Iris pigment epithelial cell (primary cell): ENCODE measurements at regions not wholly inside any gene's neighbourhood (a gene's known extent, or its start where the extent isn't known, plus 50 kb on each side); places are given as distances from the start of the nearest gene placed in this dataset.

Experiments
- DNase-seq: peaks from one replicate; pipeline ENCODE4 v3.0.0-alpha.2; 2011; ENCODE audit warnings: low read depth

- no peak for DNase-seq
These were observed 707.2 kb upstream of the LRFN5 start for GRCh38 chr14:40899435-40899834.

- DNase-seq, result no peak
These were observed 711.8 kb upstream of the LRFN5 start for GRCh38 chr14:40894846-40895245.

DNA sequence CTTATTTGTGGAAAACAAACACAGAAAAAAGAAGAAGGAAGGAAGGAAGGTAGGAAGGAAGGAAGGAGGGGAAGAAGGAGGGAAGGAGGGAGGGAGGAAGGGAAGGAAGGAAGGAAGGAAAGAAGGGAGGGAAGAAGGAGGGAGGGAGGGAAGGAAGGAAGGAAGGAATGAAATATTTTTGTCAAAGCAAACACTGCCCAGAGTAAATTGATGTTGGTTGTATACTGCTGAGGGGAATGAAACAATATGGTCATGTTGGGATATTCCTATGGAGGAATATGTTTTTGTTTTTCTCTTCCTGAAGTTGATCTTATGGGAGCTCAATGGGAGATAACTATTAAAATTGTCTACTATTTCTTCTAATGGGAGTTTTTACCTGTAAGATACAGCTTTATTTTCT, 717.5 kb upstream of the LRFN5 start:
- DNase-seq, result no peak

DNA sequence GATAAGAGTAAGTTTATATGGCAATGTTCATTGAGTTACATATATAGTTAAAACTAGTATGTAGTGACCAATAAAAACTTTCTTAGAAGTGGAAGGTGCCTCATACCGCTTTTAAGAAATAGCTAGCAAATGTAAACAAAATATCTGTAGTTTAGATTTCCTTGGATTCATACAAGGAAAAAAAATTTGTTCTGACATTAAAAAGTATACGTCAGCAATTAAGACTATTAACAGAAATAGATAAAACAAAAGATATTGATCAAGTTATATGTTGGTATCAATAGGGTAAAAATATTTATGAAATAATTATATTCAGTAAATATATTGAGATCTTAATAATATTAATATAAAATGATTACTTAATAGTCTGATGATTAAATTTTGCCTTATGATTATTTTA, 718.8 kb upstream of the LRFN5 start:
- no peak for DNase-seq

GRCh38 chr14:40870252-40870651, 736.4 kb upstream of the LRFN5 start:
- DNase-seq, result no peak

DNA sequence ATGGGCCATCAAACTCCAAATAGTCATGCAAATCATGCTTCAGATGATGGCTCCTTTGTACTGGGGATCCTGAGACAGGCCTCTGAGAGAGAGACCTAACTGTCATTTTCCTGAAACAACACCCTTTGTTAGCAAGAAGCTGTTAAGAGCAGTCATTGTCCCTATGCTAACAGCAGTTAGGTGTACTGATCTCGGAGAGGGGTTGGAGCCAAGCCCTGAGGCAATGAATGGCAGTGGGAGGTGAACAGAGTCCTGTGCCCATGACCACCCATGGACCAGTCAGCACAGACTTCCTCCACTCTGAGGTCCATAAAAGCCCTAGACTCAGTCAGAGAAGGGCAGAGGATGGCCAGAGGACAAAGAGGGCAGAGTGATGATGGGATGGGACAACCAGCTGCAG, 747.6 kb upstream of the LRFN5 start:
- no peak for DNase-seq

- DNase-seq, result no peak
These were observed 751.3 kb upstream of the LRFN5 start for GRCh38 chr14:40855343-40855742.

GRCh38 chr14:40850191-40850590, 756.5 kb upstream of the LRFN5 start:
- DNase-seq, result no peak

GRCh38 chr14:40847480-40847879, 759.2 kb upstream of the LRFN5 start:
- no peak for DNase-seq

GRCh38 chr14:40842816-40843215, 763.9 kb upstream of the LRFN5 start:
- DNase-seq, result no peak

DNA sequence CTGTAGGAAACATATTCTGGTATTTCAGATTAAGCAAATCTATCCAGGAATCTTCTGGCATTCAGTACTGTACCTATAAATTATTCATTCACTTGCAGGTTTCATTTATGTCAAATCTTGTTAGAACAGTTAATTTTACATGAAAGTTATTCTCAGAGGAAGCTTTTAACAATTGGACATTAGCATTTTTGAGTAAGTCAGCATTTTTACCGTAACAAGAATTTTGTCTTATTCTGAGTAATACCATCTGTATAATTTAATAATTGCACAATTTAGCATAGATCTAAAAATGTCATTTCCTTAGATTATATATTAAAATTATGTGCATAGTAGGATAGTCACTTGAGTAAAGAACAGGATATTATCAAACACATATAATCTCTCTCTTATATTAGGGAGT, 764.8 kb upstream of the LRFN5 start:
- DNase-seq, result no peak

DNA sequence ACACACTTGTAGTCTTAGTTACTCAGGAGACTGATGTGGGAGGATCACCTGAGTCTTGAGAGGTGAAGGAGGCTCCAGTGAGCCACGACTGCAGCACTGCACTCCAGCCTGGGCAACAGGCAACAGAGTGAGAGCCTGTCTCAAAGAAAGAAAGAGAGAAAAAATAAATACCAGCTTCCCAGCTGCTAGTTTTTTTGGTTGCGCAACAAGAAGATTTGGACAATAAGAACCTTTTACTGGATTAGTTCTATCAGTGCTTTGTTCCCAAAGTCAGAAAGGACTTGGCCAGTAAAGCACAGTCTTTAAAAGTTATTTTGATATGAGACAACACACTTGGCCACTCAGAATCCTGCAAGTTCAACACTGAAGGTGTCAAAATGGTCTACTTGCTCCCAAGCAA, 768.1 kb upstream of the LRFN5 start:
- DNase-seq, result no peak

GRCh38 chr14:40806471-40806870, 800.2 kb upstream of the LRFN5 start:
- DNase-seq, result no peak

DNA sequence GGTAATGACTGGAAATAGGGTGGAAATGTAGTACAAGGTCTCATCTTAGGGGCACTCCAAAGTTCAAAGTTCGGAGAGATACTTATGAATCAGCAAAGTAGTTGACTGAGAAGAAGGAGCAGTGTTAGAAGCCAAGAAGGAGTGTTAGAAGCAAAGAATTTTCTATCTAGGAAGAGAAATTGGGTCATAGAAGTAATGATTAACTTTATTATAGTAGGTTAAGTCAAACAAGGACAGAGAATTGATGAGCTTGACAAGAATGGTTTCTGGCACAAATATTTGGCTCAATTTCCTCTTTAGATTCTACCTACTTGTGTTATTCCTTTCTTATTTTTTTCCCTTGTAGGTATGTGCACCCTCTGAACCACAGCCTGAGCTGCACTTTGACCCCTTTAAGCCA, 810.5 kb upstream of the LRFN5 start:
- DNase-seq, result no peak

DNA sequence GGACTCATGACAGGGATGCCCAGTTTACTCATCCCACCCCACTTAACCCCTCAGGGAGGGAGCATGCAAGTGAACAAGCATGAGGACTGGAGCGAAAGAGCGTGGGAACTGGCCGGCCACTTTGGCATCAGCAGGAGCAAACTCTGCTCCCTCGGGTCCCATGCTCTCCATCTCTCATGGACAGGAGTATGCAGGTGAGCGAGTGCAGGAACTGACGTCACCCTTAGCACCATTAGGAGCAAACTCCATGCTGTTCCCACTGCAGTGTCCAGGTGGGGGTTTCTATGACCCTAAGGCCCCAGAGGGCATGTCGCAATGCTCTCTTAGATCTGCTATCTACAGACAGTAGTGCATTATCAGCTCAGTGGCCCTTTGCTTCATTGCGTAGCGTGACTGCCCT, 821.8 kb upstream of the LRFN5 start:
- no peak for DNase-seq

- DNase-seq, result no peak
These were observed 844.0 kb upstream of the LRFN5 start for GRCh38 chr14:40762685-40763084.

DNA sequence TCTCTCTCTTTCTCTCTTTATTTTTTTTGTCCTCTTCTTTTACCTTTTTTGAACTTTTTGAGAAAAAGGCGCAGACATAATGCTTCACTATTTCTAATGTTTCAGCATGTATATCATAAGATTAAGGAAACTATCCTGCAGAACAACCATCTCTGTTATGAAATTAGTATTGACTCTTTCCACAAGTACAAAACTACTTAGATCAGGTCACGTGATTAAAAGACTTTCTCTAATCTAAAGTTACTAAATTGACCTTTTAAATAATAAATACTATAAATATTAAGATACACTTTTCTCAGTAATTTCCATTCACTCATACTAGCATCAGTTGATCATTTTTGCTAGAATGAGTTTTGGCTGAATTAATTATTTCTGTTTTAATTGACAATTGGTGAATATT, 844.5 kb upstream of the LRFN5 start:
- no peak for DNase-seq

DNA sequence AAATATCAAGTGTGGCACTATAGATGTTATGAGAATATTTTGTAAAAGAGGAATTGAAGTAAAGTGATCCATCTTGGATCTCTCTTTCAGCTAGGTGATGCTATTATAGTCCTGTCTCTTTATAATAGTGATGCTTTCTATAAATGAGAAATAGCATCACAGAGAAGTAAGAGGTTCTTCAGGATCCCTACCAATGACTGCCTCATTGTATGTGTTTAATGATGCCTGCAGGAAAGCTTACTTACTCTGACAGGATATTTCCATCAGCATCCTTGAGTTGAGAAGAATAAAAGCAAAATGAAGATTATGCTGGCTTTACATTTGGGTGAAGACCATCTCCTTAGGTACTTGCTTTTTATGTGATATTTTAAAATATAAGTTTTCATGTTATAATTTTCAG, 846.0 kb upstream of the LRFN5 start:
- DNase-seq, result no peak

DNA sequence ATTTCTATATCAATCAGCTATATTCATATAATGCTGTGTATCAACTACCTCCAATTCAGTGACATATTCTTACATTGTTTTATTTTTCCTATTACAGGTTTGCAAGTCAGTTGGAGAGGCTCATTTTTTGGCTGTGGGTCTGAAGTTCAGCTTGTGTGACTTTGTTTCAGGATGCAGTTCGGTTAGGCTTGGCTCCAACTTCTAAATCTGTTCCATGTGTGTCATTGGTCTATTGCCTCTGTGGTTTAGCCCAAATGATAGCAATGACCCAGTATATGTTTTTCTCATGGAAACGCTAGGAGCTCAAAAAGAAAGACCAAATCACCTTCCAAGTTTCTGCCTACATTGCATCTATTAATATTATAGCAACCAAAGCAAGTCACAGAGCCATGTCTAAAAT, 848.6 kb upstream of the LRFN5 start:
- DNase-seq, result no peak

DNA sequence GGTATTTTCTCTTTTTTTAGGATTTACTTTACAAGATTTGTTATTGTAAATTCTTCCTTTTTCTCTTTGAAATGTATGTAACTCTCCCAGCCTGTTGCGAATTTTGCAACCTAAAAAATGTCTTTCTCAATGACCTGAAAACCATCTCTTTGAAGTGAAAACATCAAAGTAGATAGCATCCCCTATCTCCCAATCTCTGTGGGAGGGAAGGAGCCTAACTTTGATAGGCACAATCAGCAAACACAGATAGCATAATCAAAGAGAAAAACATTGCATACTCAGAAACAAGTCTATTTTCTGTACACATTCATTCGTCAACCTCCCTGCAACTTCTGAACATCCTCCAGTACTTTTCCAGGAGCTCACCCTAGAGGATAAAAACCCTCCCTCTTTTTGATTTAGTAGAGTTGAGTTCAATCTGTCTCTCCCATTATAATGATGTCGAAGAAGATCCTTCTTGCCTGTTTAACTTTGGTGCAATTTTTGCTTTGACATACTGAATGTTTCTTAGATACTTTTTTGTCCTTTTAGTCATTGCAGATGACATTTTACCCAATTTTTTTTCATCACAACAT, 849.2 kb upstream of the LRFN5 start:
- no peak for DNase-seq

- DNase-seq, result no peak
These were observed 873.5 kb upstream of the LRFN5 start for GRCh38 chr14:40733206-40733605.

- DNase-seq, result no peak
These were observed 879.6 kb upstream of the LRFN5 start for GRCh38 chr14:40727107-40727506.

DNA sequence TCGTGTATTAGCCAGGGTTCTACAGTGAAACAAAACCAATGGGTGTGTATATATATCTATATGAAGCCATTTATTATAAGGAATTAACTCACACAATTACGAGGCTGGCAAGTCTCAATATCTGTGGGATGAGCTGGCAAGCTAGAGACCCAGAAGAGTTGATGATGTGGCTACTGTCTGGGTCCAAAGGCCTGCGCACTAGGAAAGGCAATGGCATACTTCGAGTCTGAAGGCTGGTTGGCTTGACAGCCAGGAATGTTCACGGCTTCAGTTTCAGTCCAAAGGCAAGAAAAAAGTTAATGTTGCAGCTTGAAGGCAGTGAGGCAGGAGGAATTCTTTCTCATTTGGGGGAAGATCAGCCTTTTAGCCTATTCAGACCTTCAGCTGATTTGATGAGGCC, 893.3 kb upstream of the LRFN5 start:
- no peak for DNase-seq

- DNase-seq, result no peak
These were observed 909.4 kb upstream of the LRFN5 start for GRCh38 chr14:40697231-40697630.

- DNase-seq, result no peak
These were observed 912.7 kb upstream of the LRFN5 start for GRCh38 chr14:40694023-40694422.
